Suprapubic skin (tissue), 4 donors: ENCODE measurements at regions not wholly inside any gene's neighbourhood (a gene's known extent, or its start where the extent isn't known, plus 50 kb on each side); places are given as distances from the start of the nearest gene placed in this dataset.

Experiments
- POLR2A ChIP-seq, 2 donors: fragments of 450-650 bp; IDR thresholded peaks; one replicate each; pipeline ENCODE4 v1.6.1; 2017; ENCODE audit warnings: antibody characterized with exemption in 2 of 2, mild to moderate bottlenecking in 2 of 2, moderate library complexity in 2 of 2
- POLR2AphosphoS5 ChIP-seq, 3 donors: sonication (generic); formaldehyde crosslinking; IDR thresholded peaks; one replicate each; pipeline ENCODE4 v1.6.1; 2017; ENCODE audit warnings: antibody characterized with exemption in 3 of 3

GRCh38 chr13:85728811-85729210 is 70.4 kb downstream of the SLITRK6 start:
- TF ChIP-seq POLR2A (IDR thresholded peaks at IDR 0.05) (no peak), POLR2AphosphoS5 (IDR thresholded peaks at IDR 0.05) (no peak)
